Left colon (tissue), 2 donors: ENCODE measurements at regions not wholly inside any gene's neighbourhood (a gene's known extent, or its start where the extent isn't known, plus 50 kb on each side); places are given as distances from the start of the nearest gene placed in this dataset.

Experiments used
- ATAC-seq: fragments of 200-7000 bp; cut with Tn5 transposase; one replicate; pipeline ENCODE4 v1.9.1; 2020; ENCODE audit warnings: mild to moderate bottlenecking, moderate library complexity
- DNase-seq, 2 donors: peaks; one replicate each; pipeline ENCODE4 v3.0.0-alpha.2; 2020
- intact Hi-C, 2 donors: fragments of 100-400 bp; cut with DNase I in 1 of 2; cut with micrococcal nuclease in 1 of 2; formaldehyde crosslinking; loops; one replicate each; pipeline versions ENCODE4 v1.11.2 to v1.14.0; 2022; cut with DNase I, micrococcal nuclease
- donor health status: DM: no; HTN: no; CAD: no.
- donor health status: DM: yes; HTN: yes; CAD: no.

- no peak for DNase-seq
- intact Hi-C loops: no loop called here
- ATAC-seq: no peak
Observed at GRCh38 chr4:180694875-180695274, 1548.3 kb upstream of the TENM3 start.

DNA sequence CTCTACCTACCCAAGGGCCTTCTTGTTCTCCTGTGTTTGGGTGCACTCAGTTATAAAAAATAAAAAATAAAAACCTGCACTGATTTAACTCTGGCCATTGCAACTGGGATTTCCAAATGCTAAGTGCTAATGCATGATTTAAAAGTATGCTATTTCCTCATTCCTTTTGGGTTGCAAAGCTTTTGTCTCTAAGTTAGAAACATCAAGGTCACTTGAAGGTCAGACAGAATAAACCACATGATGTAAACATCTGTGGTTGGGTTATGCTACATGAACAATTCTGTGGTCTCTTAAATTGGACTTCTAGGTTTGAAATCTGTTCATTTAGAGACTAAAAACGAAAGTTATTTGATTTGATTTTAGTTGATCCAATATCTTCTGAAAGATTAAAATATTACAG lies 1547.4 kb upstream of the TENM3 start:
- ATAC-seq (no peak), DNase-seq (no peak)
- intact Hi-C loops: no loop called here

- intact Hi-C loops: no loop called here
- DNase-seq (no peak), ATAC-seq (no peak)
Observed at GRCh38 chr4:180696460-180697092, 1546.6 kb upstream of the TENM3 start.

DNA sequence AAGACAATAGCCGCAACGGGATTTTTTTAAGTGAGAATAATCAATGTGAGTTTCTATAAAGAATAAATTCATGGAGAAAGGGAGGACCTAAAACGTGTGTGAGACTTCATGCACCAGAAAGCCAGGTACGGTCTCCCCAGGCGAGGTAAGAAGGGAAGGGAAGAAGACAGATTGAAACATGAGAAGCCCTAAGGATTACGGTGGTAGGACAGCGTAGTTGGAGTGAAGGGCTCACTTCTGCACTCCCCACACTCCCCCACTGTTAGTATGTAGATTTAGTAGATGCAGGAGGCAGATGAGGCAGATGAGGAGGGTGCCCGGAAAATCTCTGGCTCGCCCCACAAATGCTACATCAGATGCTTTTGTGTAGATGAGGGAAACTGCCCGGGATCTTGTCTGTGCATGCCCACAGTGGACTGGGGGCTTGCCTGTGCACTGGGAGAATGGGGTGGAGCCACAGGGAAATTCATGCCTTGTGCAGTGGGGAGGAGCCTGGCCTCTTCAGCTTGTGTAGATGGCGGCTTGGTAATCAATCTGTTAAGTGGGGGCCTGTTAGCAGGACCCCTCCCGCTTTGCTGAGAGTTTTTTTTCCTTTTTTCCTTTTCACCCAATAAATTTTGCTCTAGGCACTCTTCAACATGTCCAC lies 1544.5 kb upstream of the TENM3 start:
- ATAC-seq: no peak
- intact Hi-C loops: no loop called here
- no peak for DNase-seq

DNA sequence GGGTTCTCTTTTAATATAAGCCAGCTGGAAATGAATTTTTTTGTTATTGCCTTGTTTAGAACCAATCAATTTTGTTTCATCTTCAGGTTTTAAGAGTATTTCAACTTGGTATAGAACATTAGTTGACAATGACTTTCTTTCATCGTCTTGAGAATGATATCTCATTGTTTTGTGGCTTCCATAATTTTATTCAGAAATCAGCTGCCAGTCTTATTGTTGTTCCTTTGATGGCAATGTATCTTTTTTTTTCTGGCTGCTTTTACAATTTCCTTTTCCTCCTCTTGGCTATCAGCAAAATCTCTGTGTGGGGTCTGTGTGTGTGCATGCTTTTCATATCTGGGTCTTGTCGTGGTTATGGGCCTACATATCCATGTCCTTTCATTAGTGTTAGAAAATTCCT lies 1536.4 kb upstream of the TENM3 start:
- intact Hi-C loops: no loop called here
- DNase-seq (no peak), ATAC-seq (no peak)

GRCh38 chr4:180710628-180711337 lies 1532.4 kb upstream of the TENM3 start:
- intact Hi-C loops: no loop called here
- DNase-seq (no peak), ATAC-seq (no peak)

- no peak for DNase-seq
- no peak for ATAC-seq
- intact Hi-C loops: no loop called here
Observed at GRCh38 chr4:180717451-180718033, 1525.7 kb upstream of the TENM3 start.

DNA sequence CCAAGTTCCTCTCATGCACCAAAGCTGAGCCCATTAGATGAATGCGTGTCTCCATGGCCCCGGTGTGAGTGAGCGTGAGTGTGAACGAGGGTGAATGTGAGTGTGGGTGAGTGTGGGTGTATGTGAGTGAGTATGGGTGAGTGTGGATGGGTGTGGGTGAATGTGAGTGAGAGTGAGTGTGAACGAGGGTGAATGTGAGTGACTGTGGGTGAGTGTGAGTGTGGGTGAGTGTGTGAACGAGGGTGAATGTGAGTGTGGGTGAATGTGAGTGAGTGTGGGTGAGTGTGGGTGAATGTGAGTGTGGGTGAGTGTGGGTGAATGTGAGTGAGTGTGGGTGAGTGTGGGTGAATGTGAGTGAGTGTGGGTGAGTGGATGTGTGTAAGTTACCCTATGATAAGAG lies 1521.8 kb upstream of the TENM3 start:
- ATAC-seq (no peak), DNase-seq (no peak)
- intact Hi-C loops: no loop called here

DNA sequence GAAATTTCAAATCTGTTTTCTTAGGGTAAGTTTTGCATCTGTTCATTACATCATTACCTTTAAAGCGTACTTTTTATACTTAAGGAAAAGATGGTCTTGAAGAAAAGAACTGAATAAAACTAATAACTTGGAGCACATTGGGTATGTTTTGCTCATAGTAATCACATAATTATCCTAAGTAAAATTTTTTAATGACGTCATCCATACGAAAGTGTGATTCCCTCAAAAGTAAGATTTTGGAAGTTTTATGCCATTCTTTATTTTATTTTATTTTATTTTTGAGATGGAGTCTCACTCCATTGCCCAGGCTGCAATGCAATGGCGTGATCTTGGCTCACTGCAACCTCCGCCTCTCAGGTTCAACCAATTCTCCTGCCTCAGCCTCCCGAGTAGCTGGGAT lies 1516.6 kb upstream of the TENM3 start:
- intact Hi-C loops: no loop called here
- DNase-seq: no peak

GRCh38 chr4:180727478-180727877 lies 1515.7 kb upstream of the TENM3 start:
- DNase-seq (no peak), ATAC-seq (no peak)
- intact Hi-C loops: no loop called here

More for the DNA sequence above, 1516.6 kb upstream of the TENM3 start:
- ATAC-seq: no peak

GRCh38 chr4:180734753-180735432 lies 1508.3 kb upstream of the TENM3 start:
- intact Hi-C loops: no loop called here
- DNase-seq (no peak), ATAC-seq (no peak)

GRCh38 chr4:180741703-180742102 lies 1501.5 kb upstream of the TENM3 start:
- intact Hi-C loops: no loop called here
- ATAC-seq (no peak), DNase-seq (no peak)

GRCh38 chr4:180745019-180745418 lies 1498.2 kb upstream of the TENM3 start:
- DNase-seq: no peak
- intact Hi-C loops: no loop called here

GRCh38 chr4:180751009-180751408 lies 1492.2 kb upstream of the TENM3 start:
- DNase-seq (no peak), ATAC-seq (no peak)
- intact Hi-C loops: no loop called here

More at GRCh38 chr4:180745019-180745418, 1498.2 kb upstream of the TENM3 start:
- no peak for ATAC-seq

DNA sequence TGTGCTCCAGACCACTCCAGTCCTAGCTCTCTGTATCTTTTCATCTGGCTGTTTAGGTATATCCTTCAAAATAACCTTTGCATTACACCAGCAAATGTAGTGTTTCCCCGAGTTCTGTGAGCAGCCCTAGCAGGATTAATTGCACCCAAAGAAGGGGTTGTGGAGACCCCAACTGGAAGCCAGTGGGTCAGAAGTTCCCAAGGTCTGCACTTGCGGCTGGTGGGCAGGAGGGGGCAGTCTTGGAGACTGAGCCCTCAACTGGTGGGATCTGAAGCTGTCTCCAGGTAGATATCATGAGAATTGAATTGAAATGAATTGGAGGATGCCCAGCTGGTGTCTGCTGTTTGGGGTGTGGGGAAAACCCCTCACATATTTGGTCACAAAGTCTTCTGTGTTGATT lies 1485.3 kb upstream of the TENM3 start:
- no peak for ATAC-seq
- intact Hi-C loops: no loop called here

DNA sequence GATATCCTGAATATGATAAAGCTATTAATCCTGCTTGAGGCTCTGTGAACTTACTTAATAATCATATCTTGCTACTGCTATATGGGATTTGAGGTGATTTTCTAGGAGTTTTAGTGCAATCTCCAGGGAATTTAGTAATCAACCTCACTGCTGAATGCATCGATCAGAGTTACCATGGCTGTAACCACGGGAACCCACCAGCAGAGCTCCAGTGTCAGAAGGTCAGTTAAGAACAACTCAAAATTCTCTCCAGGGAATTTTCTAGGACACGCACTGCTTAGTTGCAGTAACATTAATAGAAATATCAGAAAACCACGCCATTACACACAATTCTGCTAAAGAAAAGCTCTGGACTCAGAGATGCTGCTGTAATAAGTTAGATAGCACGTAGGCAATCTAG lies 1477.2 kb upstream of the TENM3 start:
- ATAC-seq: no peak
- no peak for DNase-seq
- intact Hi-C loops: no loop called here

More for the DNA sequence above, 1485.3 kb upstream of the TENM3 start:
- DNase-seq: no peak

DNA sequence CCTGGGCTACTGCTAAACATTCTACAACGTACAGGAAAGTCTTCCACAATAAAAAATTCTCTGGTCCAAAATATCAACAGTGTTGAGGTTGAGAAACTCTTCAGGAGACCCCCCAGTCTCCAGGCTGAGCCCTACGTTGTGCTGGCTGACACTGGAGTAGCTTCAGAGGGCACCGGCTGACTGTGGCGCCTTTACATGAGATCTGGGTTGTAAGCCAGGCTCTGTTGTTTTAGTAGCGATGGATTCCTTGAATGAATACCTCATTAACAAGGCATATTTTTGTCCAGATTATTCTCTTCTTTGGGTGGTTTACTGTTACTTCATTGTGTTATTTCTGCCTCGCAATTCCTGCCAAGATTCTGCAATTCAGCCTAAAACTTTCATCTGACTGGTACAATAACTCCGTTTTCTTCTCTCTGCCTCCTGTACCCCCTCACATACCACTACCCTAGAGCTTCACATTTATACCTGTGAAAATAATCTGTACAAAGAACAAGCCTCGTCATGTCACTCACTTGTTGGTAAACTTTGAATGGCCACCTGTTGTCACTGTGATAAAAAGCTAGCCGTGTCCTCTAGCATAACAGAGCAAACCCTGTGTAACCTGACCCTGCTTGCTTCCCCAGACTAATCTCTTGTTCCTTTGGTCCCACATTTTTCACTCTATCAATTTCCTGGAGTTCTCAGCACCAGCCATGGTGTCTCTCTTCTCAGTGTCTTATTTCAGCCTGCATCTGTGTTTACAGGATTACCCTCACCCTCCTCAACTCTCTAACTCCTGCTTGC lies 1476.1 kb upstream of the TENM3 start:
- intact Hi-C loops: no loop called here
- ATAC-seq: no peak

DNA sequence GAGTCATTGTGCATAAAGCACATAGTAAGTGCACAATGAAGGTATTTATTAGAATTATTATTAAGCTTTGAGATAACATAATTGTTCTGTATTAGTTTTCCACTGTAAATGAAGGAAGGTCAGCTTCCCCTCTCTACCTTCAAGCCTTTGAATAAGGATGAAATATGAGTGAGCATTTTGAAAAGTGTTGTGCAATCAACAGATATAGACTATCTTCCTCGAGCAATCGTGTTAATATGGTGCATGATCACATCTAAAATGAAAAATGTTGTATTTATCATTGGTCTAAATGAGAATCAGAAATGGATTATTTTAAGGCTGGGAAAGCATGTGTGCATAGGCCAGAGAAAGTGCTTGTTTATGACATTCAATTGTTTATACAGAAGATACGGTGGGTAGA lies 1474.6 kb upstream of the TENM3 start:
- ATAC-seq (no peak), DNase-seq (no peak)
- intact Hi-C loops: no loop called here

More for the DNA sequence above, 1476.1 kb upstream of the TENM3 start:
- no peak for DNase-seq

GRCh38 chr4:180769791-180770190 lies 1473.4 kb upstream of the TENM3 start:
- DNase-seq: no peak
- ATAC-seq: no peak
- intact Hi-C loops: no loop called here
